Fibroblast of skin of back (primary cell): ENCODE measurements at regions not wholly inside any gene's neighbourhood (a gene's known extent, or its start where the extent isn't known, plus 50 kb on each side); places are given as distances from the start of the nearest gene placed in this dataset.

Experiments
- DNase-seq: peaks from one replicate; pipeline ENCODE4 v3.0.0-alpha.2; 2013

GRCh38 chr16:85294810-85295508 lies 182.7 kb upstream of the CIBAR2 start:
- DNase-seq: no peak

GRCh38 chr16:85296859-85297660 lies 184.8 kb upstream of the CIBAR2 start:
- no peak for DNase-seq

DNA sequence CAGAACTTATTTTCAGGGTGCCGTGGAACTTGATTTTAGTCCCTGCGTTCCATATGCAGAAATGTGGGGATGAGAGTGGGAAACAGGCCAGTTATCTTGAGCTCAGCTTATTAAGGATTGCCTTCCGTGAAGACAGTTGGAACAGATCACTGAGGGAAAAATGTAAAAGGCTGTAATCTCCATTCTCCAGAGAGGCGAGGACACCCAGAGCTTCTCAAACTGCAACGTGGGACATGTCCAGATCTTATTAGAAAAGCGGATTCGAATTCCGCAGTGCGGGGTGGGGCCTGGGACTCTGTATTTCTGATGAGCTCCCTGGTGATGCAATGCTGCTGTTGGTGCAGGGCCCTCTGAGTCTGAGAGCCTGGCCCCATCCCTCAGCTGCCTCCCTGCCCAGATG lies 185.6 kb upstream of the CIBAR2 start:
- no peak for DNase-seq

DNA sequence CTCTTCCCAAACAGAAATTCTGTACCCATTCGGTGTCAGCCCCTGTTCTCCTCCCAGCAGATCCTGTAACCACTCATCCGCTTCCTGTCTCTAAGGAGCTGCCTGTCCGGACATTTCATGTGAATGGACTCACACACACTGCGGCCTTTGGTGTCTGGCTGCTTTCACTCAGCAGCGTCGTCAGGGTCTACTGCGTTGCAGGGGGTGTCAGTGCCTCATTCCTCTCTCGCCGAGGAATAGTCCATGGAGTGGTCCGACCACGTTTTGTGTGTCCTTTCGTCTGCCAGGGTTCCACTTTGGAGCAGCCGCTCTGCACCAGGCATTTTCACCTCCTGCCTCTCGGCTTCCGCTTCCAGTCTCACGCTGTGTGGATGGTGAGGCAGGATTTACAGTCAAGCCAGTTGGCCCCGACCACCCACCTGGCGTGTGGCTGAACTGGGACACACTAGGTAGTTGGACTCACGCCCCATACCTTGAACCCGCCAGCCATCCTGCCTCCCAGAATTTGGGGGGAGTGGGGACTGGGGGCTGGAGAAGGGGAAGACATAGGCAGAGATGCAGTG lies 188.2 kb upstream of the CIBAR2 start:
- no peak for DNase-seq

DNA sequence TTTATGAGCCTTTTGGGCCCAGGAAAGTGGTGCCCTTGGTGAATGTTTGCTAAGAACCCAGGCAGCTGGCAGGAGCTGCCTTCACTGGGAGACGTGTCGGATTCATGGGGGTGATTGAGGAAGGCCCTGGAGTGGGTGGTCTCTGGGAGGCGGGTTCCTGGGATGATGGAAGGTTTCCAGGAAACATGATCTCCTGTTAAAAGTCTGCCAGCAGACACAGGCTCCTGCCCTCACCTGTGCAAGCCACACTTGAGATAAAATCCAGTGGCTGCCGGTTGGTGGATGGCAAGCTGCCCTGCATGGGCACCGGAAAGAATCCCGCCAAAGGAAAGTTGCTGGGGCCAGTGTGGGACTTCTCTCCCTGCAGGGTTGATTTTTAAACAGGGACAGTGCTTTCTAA lies 189.0 kb upstream of the CIBAR2 start:
- DNase-seq: no peak

DNA sequence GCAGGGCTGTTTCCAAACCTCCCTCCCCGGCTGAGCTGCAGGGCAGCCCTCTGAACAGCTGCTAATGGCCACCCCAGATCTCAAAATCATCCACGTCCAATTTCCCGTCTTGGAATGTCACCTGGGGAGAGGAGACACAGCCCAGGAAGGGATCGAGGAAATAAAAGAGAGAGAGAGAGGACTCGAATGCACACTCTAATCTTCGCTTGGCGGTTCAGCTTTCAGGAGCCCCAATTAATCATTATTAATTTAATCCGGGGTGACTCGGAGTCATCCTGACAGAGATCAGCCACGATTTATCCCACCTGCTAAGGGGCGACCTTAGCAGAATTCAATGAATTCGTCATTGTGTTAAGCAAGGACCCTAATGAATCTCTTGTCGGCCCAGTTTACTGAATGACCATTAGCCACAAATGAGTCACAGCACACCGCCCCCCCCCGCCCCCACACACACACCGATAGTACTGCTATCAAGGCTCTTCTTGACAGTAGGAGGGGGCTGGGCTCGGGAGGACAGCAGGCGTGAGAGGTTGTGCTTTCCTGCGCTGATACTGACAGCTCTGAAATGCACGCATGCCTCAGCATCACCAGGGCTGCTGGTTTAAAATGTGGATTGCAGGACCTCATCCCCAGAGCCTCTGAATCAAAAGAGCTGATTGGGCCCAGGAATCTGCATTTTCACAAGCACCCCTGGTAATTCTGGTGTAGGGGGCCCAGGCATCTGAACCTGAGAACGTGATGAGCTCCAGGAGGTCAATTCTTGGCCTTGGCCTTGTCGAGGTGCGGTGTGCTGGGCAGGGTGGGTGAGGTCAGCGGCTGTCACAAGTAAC lies 190.0 kb upstream of the CIBAR2 start:
- DNase-seq: no peak

DNA sequence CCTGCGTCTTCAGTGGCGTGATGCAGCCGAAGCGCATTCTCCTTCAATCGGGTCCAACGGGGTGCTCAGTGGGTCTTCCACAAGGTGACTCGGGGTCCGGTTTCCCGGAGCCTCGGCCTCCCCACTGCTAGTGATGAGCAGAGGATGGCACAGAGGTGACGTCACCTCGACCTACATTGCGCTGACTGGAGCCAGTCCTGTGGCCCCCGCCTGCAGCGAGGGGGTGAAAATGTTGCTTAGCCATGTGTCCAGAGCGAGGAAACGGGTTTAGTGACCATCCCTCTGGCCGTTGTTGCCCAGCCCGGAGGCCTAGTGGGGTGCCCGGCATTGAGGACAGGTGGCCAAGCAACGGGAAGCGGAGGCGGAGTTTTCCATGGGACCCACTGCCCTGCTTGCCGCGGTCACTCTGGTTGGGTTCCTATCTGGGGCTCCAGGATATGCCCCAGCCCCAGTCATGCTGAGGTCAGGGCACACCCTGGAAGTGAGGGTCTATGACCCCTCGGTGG lies 190.6 kb upstream of the CIBAR2 start:
- DNase-seq: no peak

GRCh38 chr16:85303354-85303883 lies 191.1 kb upstream of the CIBAR2 start:
- DNase-seq: peak; percentile 45

GRCh38 chr16:85304337-85304736 lies 192.1 kb upstream of the CIBAR2 start:
- DNase-seq: no peak

GRCh38 chr16:85306071-85306792 lies 194.0 kb upstream of the CIBAR2 start:
- peak; percentile 64 for DNase-seq

DNA sequence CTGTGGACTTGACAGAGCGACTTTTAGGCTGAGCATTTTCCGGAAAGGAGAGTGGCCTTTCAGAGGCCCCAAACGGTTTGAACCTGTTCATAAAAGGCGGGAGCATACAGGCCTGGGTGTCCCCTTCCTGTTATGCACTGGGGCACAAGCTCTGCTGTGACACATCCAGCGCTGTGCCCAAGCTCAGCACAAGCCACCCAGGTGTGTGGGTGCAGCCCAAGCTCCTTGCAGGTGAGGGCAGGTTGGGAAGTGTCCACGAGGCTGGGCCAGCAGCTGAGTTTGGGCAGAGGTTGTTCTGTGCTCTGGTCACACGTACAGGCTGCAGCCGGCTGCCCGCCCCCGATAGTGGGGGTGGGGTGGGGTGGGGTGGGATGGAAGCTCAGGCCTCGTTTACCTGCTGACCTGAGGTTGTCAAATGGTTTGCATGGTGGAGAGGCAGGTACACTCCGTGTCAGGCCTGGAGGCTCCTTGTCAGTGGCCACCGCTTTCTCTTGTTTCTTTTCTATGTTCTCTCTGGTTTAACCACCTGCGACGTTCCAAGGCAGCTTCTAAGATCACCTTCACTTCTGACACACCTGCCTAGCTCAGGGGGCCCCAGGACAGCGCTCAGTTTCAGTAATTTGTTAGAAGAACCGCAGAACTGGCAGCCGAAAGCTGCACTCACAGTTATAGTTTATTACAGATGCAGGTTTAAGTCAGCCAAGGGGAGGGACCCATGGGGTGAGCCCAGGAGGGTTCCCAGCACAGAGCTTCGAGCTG lies 194.7 kb upstream of the CIBAR2 start:
- DNase-seq: no peak

DNA sequence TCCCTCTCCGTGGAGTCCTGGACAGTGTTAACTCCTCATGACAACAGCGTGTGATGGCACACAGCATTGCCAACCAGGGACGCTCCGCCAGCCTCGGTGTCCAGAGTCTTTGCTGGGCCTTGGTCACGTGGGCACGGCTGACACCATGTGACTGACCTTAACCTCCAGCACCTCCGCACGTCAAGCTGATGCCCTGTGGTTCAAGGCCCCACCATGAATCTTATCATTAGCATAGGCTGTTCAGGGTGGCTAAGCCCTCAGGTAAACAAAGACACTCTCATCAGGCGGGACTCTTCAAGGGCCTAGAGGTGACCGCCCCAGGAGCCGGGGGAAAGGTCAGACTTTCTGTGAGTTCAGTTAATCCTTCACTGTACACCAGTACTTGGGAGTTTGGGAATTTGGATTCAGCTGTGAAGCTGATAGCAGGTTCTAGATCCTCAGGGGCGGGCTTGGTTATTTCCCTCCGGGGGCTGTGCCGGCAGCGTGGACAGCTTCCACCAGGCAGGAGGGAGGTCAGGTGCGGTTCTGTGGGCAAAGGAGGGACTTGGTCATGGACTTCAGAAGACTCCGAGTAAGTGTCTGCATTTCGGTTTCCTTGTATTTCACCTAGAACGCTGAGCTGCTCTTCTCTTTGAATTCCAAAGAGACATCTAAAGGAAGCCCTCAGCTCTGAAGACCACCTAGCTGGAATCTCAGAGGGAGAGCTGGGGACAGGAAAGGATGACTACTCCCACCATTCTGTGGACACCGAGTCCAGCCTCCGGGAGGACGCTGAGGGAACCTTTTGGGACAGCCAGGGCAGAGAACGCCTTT lies 195.5 kb upstream of the CIBAR2 start:
- no peak for DNase-seq

- no peak for DNase-seq
These were observed 196.6 kb upstream of the CIBAR2 start for GRCh38 chr16:85308611-85309540.

- DNase-seq: no peak
These were observed 197.7 kb upstream of the CIBAR2 start for GRCh38 chr16:85309656-85310587.

- DNase-seq: no peak
These were observed 198.8 kb upstream of the CIBAR2 start for GRCh38 chr16:85310868-85311585.

DNA sequence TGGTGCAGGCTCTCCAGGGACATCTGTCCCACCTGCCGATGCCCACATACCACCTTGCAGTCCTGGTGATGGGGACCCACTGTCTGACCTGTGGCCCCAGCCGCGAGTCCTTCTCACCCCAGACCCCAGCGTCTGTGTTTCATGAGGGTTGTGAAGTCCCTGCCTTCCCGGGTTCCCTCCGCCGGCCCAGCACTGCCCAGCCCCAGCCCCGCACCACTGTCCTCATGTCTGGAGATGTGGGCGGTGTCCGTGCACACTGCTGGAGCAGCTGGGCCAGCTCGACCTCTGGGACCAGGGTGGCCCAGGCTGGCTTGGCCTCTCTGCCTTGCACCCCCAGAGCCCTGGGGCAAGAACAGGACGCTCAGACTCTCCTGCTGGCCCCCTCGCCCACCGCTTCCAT lies 199.5 kb upstream of the CIBAR2 start:
- no peak for DNase-seq

DNA sequence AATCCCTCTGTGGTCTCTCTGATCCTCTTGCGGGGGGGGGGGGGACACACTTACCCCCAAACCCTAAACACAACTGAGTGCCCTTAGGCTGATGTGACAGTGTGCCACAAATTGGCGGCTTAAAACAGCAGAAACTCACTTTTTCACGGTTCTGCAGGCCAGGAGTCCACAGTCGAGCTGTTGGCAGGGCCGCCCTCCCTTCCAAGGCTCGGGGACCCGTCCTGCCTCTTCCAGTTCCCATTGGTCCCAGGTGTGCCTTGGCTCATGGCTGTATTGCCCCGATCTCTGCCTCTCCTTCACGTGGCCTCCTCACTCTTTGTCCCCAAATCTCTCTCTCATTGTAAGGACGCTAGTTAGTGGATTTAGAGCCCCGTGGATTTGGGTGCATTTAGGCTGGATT lies 199.9 kb upstream of the CIBAR2 start:
- no peak for DNase-seq
